HG03520 (cell line): ENCODE measurements at regions not wholly inside any gene's neighbourhood (a gene's known extent, or its start where the extent isn't known, plus 50 kb on each side); places are given as distances from the start of the nearest gene placed in this dataset.

Experiments used
- ATAC-seq: cut with Tn5 transposase; IDR thresholded peaks from one replicate; pipeline ENCODE4 v1.9.1; 2021; ENCODE audit warnings: mild to moderate bottlenecking, moderate library complexity; ENCODE audit not compliant: unreplicated experiment

DNA sequence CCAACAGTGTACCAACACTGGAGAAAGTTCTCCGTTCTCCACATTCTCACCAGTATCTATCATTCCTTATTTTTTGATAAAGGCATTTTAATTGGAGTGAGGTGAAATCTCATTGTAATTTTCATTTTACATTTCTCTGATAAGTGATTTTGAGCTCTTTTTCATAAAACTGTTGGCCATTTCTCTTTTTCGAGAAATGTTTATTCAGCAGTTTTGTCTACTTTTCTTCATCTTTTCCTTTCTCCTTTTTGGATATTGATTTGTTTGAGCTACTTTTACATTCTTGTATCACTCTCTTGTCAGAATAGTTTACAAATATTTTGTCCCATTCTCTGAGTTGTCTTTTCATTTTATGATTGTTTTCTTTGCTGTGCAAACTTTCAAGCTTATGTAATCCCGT is 555.2 kb downstream of the COL12A1 start:
- no peak for ATAC-seq

DNA sequence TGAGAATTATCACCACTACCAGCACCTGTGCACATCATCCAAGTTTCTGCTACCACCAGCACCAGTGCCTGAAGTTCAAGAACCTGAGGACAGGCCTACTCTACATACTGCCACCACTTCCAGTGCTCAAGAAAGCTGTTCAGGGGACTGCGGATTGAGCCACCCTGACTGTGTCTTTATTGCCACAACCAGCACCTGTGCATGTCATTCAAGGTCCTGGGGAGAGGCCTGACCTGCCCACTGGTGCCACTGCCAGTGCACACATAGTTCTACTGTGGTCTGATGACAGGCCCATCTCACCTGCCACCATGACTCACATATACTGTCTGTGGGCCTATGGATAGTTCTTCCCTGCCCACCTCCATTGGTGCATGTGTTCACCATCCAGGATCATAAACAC is 559.4 kb downstream of the COL12A1 start:
- no peak for ATAC-seq

DNA sequence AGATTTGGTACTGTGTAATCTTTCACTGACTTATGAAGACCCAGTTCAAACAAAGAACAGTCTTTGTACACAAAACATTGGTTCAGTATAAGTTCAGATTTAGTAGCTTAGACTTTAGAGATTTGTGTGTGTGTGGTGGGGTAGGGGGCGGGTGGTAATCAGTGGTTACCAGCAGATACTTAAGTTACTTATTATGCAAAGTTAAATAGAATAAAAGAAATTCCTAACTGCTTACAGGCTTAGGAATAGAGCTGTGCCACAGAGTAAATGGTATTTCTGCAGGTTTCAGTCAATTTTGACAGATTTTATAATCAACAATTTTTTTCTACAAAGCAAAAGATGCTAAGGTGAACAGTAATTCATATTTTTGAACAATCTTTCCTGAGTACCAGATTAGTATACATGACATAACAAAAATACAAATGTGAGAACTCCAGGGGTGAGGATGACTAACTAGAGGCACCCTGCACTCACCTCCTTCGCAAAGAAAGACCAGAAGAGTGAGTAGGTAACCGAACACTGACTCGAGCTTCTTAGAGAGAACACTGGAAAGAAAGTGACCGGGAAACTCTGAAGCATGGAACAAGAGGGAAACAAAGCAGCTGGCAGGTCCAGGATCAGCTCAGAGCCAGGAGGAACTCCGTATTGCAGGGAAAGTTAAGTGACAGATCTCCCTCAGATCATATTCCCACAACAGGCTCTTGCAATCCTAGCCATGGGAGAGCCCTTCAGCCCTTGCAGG is 560.6 kb downstream of the COL12A1 start:
- ATAC-seq = no peak

DNA sequence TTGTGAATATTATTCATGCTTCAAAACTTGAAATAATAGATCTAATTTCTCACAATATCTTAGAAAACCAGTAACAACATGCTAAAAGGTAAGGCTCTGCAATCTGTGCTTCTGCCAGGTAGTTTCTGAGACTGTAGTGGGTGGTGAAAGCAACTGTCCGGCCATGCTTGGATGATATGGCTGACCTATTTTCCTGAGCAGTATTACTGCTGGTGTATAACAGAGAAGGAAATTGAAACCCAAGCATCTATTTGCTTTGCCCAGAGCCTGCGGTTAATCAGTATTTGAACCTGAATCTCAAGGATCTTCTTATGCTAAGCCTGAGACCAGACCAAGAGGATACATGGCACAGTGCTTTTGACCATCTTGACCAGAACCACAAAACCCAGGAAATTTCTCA is 563.8 kb downstream of the COL12A1 start:
- ATAC-seq = no peak

DNA sequence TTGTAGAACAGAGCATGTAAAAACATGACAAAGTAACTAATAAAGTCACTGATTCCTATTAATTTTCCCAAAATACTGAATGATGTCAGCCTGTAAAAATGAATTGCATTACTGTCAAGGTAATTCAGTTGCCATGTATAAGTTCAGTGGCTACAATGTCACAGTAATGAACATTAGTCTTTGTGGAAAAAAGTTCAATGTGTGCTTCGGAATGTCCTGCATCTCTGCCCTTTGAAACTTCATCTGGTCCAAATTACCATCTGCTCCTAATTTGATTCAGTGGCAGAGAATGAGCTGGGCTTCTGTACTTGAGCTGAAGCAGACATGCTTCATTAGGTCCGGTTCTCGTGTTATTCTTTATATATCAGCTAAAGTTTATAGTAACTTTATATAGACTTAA is 567.4 kb downstream of the COL12A1 start:
- ATAC-seq = no peak

DNA sequence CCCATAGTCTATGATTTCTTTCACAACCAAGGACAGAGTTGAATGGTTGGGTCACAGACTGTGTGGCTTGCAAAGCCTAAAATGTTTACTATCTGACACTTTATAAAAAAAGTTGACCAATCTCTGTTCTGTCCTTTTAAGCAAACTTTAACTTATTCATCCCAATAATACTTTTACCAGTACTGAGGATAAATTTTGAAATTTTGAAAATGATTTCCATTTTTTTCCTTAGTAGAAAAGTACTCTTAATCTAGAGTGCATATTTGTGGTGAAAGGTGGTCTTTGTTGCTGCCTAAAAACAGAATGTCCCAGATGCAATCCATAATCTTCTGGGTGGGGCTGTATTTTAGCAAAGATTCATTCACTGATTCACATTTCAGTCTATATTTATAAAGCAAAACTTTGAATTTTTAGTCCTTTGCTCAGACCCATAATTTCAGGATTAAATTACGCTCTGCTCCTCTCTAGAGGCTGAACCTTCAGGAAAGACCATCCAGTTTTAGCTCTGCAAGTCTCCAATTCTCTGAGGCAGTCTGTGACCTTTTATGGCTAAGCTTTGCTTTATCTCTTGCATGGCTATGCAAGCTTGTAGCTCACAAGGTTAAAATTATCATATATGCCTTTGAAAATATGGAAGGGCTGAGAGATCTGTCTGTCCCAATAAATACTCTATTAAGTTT is 573.5 kb downstream of the COL12A1 start:
- no peak for ATAC-seq

DNA sequence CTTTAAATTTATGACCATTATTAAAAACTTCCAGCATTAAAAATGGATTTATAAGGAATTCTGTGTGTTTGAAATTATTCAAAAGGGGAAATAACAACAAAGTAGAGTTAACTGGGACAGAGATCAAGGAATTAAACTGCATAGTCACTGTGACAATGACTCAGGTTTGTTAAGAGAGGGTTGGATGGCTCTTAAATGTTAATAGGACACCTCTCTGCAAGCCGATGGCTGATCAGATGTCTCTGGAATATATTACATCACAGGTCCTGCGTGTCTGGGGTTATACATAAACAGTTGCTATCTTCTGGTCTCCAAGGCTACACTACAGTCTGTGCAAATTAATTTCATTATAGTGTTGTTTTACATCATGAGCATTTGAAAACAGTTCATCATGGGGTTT is 574.3 kb downstream of the COL12A1 start:
- ATAC-seq = no peak

DNA sequence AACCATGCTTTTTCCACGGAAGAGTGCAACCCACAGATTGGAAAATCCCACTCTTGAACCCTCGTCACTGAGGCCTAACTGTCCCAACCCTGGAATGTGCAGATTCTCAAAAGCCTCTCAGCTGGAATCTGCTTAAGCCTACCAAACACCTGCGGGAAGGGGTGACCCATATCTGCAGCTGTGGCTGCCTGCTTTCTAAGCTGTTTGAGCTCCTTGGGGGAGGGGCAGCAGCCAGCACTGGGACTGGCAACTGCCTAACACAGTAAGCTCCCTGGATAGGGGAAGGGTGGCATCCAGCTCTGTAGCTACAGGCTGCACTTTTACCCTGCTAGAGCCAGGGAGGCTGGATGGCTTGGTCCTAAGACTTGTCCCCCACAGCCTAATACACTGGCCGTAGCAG is 579.6 kb downstream of the COL12A1 start:
- ATAC-seq = no peak

DNA sequence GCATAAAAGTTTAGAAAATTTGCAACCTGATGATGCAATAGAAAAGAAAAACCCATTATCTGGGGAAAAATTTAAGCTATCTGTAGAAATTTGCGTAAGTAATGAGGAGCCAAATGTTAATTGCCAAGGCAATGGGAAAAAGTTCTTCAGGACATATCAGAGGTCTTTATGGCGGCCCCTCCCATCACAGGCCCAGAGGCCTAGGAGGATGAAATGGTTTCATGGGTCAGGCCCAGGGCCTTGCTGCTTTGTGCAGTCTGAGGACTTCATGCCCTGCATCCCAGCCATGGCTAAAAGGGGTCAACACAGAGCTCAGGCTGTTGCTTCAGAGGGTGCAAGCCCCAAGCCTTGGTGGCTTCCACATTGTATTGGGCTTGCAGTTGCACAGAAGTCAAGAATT is 582.8 kb downstream of the COL12A1 start:
- no peak for ATAC-seq

DNA sequence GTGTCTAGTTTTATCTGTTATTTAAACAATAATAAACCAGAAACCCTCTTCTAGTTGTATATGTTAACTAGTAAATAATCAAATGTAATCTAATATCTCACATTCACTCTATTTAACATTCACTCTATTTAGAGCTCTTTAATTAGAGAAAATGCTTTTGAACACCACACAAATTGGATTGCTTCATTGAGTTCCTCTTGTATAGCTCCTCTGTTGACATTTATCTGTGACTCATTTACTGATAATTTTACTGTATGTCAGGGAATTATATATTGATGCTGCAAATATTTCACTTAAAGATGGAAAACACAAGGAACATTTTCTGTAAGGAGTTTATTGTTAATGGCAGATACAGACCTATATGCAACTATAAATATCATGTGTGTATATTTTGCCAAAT is 594.6 kb downstream of the COL12A1 start:
- no peak for ATAC-seq

DNA sequence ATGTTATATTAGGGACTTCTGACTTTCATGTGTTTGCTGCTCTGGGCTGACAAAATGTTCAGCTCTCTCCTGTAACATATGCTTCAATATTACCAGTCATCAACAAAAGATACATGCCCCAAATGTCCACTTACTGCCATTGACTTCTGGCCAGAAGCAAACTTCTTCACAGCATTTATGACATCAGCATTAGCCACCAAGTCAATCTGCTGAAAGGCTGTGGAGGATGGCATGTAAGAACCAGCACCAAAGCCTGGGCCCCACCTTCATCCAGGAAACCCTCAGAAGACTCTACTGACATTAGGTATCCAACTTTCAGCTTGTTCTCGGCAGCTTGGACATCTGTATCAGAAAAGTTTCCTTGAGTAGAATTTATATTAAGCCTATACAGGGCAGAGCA is 595.5 kb downstream of the COL12A1 start:
- ATAC-seq = no peak

DNA sequence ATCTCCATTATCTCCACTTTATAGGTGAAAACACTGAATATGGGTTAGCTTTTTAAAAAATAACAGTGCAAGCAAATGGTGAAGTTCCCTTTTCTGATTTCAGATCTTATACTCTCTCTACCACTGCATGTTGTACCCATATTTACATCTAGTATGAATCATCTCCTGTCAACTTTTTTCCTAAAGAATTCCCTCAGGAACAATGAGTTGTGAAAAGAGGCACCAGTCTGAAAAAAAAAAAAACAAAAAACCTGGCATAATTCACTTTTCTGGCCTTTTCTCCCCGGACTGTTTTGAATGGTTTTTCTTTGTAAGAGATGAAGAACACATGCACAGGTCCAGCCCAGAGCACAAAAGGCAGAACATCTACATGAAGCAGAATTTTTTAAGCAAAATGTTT is 596.0 kb downstream of the COL12A1 start:
- no peak for ATAC-seq

DNA sequence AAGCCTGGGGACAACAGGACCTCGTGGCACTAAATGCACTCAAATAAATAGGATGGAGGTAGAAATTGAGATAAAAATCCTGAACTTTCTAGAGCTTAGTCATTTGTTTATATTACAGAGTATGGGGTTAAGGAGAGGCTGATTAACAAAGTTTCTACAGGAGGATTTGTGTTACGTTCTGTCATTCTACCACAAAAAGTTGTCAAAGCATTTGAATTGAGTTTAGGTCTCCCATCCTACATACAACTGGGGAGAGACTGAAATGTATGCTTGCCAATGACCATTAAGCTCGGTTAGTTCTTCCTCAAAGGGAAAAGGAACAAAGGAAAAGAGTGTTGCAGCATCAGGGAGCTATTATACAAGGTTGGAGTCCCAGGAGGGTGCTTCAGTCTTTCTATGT is 597.9 kb downstream of the COL12A1 start:
- no peak for ATAC-seq

DNA sequence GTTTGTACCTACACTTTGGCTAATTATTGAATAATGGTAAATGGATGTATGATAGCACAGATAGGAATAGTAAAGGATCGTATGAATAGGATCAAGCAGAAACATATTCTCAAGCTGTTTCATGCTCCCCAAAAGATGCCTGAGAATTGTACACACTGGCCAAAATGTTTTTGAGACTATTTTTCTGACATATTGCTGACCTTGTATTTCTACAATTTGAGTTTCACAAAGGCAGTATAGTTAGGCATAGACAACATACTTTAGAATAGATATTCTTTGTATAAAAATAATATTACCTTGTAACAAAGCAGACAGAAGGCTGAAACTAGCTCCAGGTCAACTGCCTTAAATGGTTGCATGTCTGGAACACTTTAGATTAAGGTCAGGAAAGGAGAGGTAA is 598.4 kb downstream of the COL12A1 start:
- ATAC-seq = no peak

DNA sequence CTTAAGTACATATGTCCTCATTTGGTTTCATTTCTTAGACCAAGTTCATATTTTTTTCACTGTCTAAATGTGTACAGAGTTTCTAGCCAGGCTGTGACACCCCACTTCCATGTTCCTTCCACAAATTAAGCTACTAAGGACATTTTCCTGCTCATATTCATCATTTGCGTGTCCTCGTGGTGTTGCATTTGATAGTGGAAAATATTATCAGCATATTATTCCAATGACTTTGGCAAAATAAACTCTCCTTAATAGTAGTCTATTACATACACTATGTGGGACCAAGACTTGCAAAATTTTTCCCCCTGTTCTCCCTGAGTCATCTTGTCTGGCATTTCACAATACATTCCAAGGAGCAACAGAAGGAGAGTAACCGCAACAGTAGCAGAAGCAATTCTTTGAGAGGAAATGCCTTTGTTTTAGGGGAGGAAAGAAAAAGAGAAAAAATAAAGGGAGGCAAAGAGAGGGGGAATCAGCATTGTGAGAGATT is 599.2 kb downstream of the COL12A1 start:
- ATAC-seq = no peak

DNA sequence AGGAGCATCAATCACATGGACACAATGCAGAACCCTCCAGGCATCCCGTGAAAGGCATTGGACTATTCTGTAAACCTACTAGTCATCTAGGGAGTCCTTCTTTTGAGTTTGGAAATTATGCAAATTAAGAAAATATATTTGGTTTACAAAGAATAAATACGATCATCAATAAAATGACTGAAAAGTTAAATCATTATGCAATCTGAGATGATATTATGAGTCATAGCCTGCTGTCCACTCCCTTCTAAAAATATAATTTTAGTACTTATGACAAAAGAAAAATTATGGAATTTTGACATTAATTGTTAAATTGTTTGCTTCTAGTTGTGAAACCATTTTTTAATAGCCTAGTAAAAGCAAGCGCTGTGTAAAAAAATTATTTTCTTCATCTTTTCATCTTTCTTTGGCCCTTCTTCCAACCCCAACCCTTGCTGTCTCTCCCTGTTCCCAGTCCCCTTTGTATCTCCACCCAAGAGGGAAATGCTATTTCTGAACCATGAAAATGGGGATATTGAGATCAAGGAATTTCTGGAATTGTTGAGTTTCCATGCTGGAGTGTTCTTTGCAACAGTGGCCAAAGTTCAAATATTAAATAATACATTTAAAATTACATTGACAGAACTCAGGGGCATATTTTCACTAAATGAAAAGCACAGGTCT is 599.8 kb downstream of the COL12A1 start:
- no peak for ATAC-seq

DNA sequence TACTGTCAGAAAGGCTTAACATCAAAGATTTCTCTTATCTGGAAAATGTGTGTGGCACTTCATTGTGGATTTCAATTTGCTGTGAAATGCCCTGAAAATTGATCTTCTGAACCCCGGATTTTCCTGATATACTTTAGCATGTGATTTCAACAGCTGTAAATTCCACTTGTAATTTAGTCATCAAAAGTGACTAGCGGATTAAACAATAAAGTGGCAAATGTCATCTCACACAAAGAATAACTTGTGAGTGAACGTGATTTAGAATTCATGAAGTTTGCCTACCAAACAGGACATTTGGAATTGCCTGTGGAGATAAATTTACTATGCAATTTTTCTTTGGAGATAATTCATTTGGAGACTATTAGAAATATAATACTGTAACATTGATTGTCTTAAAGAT is 601.6 kb downstream of the COL12A1 start:
- ATAC-seq = no peak

DNA sequence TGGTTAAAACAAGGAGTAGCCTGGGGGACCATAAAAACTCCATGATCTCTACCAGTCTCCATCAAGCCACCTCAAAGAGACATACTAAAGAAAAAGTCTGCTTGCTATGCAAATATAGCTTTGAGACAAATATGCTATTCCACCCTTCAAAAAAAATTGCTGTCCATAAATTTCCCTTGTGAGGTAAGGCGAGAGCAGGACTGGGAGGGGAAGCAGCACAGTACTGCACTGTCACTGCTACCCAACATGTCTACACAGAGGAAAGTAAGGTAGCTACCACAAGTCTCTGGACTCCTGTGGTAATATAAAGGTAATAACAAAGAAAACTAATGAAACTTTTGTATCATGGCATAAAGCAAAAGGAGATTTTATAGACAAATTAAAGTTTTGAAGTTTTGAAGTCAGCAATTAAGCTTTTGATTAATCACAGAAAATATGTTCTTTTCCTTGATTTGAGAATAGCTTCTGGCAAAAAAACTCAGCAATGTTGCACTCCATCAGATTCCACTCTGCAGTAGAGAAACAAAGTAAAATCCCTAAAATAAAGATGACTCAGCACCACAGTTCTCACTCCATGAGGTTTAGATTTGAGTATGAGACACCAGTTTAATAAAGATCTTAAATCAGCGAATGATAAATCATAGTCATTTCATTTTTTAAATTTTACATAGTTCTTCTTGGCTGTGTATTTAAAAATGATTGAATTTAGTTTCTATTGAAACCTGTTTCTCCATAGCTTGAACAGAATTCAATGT is 602.4 kb downstream of the COL12A1 start:
- ATAC-seq = no peak

DNA sequence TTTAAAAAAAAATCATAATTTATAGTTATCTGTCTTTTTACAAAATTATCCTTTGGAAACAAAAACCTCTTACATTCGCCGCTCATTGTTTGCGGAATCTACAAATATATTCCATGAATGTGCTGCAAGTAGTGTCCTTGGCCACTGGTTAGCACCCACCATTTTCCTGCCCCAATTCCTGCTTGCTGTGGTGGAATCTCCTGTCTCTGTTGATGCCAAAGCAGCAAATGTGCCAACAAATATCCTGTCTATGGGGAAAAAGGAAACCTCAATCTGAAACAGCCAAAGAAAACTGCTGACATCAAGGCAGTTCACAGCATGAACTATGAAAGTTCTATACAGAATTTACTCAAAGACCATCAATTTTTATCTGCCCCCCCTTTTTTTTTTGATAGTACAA is 603.6 kb downstream of the COL12A1 start:
- no peak for ATAC-seq

DNA sequence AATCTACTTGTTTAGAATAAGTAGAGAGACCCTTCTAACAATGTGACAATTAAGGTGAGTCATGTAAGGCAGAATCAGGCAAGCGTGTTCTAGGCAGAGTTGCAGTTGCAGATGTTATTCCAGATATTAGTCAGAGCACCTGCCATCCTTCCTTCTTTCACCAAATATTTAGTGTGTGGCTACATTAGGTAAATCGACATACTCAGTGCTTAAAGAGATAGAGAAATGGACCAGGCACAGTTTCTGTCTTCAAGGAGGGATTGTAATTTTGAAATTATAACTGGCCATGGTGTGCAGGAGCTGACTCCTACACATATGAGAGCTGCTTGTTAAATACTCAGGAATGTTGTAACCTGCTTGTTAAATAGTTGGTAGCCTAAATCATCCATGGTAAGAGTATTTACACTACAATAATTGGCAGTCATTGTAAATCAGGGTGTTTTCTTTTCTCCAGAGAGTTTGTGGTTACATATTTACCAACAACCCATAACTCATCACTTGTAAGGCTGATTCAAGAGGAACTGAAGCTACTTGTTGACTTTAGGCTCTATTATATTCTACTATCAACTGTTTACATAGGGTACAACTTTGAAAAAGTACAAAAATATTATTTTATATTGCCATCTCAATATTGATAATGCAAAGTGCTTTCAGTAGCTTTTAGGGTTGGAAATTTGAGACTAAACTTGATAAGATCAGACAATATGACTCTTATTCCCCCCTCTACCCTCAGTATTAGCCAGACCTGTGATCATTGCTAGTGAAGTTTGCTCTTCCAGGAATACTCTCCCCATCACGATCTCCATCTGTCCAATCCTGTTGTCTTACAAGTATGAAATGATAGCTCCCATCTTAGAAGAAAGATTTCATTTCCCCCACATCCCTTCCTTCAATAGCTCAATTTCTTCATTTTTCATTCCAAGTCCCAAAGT is 607.1 kb downstream of the COL12A1 start:
- peak; percentile 95 for ATAC-seq
